ENCODE measurements at regions not wholly inside any gene's neighbourhood (a gene's known extent, or its start where the extent isn't known, plus 50 kb on each side); places are given as distances from the start of the nearest gene placed in this dataset.
"Not testable (repeated sequence)": the region's sequence is repeated elsewhere in the genome, so short reads cannot be mapped to it uniquely, and the experiment has no call there.

- no peak for DNase-seq (ENCODE audit: low read depth)
These were observed 118.1 kb upstream of the FN1 start for GRCh38 chr2:215553946-215554345.

- no peak for DNase-seq (ENCODE audit: low read depth)
These were observed 116.3 kb upstream of the FN1 start for GRCh38 chr2:215552144-215552580.

DNA sequence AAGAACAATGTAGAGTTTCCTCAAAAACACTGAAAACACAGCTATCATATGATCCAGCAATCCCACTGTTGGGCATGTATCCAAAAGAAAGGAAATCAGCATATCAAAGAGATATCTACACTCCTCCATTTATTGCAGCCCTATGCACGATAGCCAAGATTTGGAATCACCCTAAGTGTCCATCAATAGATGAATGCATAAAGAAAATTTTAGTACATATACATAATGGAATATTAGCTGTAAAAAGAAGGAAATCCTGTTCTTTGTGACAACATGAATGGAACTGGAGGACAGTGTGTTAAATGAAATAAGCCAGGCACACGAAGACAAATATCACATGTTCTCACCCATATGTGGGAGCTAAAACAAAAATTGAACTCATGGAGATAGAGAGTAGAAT, 114.5 kb upstream of the FN1 start:
- no peak for DNase-seq (ENCODE audit: low read depth)

DNA sequence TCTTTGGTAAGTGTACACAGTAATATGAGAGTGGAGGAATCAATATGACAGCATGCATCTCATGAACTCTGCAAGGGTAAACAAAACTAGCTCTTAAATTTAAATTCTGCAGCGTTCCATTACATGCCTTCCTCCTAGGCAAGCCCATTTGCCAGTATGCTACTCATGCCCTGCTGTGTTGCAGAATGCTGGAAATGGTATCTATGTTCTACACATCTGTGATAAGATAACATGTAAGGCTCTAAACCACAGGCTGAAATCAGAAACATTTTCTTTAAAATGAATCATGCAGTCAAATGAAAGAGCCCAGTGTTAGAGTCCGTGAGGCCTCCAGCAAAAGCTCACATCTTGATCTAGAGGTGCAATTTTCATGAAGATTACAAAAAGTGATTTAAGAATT, 112.8 kb upstream of the FN1 start:
- DNase-seq (ENCODE audit: low read depth): no peak

GRCh38 chr2:215542690-215543089, 106.8 kb upstream of the FN1 start:
- no peak for DNase-seq (ENCODE audit: low read depth)

GRCh38 chr2:215540658-215541057, 104.8 kb upstream of the FN1 start:
- peak; percentile 83 for DNase-seq (ENCODE audit: low read depth)

- DNase-seq (ENCODE audit: low read depth): peak; percentile 67
These were observed 101.7 kb upstream of the FN1 start for GRCh38 chr2:215537611-215538010.

DNA sequence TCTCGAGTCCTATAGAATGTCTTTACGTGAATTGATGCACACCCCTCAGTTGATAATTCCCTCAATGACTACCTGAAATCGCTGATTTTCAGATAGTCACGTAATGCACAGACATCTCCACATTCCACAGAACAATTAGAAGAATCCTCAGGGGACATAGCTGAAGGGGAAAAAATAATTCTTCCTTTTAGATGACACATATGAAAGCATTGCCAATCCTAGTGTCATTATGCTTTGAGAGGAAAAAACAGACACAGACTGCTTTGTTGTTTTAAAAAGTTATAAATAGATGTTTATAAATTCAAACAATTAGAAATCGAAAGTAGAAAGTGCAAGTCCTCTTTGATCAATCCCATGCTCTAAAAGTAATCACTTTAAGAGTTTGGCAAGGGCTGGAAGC, 100.6 kb upstream of the FN1 start:
- peak; percentile 80 for DNase-seq (ENCODE audit: low read depth)

GRCh38 chr2:215535741-215536140, 99.9 kb upstream of the FN1 start:
- DNase-seq (ENCODE audit: low read depth): peak; percentile 44

GRCh38 chr2:215535125-215535668, 99.3 kb upstream of the FN1 start:
- DNase-seq (ENCODE audit: low read depth): no peak

DNA sequence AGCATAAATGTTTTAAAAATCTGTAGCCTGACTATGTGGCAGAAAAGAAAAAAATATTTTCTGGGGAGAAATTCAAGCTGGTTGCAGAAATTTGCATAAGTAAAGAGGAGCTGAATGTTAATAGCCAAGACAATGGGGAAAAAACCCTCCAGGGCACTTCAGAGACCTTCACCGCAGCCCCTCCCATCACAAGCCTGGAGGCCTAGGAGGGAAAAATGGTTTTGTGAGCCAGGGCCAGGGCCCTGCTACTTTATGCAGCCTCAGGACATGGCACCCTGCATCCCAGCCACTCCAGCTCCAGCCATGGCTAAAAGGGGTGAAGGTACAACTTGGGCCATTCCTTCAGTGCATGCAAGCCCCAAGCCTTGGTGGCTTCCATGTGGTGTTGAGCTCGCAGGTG, 97.8 kb upstream of the FN1 start:
- DNase-seq (ENCODE audit: low read depth): not testable (repeated sequence)

GRCh38 chr2:215532844-215533243, 97.0 kb upstream of the FN1 start:
- no peak for DNase-seq (ENCODE audit: low read depth)

DNA sequence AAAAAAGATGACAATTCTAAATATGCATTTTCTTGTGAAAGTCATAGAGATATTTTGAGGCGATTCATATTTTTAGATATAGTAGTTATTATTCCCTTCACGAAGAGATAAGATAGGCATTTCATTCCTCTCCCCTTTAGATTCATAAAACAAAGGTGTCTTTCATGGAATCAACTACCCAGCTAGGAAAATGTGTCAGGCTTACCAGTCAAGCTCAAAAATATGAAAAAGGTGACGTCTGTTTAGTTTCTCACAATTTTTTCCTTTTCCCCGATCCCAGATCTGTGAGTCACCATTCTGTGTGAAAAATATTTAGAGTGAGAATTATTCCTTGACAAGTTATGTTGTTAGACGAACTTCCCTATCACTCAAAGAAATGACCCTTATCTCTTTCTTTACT, 95.4 kb upstream of the FN1 start:
- peak; percentile 85 for DNase-seq (ENCODE audit: low read depth)

GRCh38 chr2:215530191-215530968, 94.5 kb upstream of the FN1 start:
- peak; percentile 83 for DNase-seq (ENCODE audit: low read depth)

DNA sequence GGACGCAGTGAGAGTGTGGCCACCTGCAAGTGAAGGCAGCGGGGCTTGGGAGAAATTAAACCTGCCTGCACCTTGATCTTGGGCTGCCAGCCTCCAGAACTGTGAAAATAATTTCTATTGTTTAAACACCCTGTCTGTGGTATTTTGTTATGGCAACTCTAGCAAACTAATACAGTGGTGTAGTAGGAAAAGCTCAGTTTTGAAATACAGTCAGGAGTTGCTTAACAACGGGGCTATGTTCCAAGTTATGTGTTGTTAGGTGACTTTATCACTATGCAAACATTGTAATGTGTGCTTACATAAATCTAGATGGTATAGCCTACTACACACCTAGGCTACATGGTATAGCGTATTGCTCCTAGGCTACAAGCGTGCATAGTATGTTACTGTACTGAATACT, 93.4 kb upstream of the FN1 start:
- peak; percentile 62 for DNase-seq (ENCODE audit: low read depth)

GRCh38 chr2:215528555-215528954, 92.7 kb upstream of the FN1 start:
- peak; percentile 98 for DNase-seq (ENCODE audit: low read depth)

GRCh38 chr2:215527736-215528135, 91.9 kb upstream of the FN1 start:
- peak; percentile 90 for DNase-seq (ENCODE audit: low read depth)

- DNase-seq (ENCODE audit: low read depth): no peak
These were observed 90.5 kb upstream of the FN1 start for GRCh38 chr2:215526341-215526740.

DNA sequence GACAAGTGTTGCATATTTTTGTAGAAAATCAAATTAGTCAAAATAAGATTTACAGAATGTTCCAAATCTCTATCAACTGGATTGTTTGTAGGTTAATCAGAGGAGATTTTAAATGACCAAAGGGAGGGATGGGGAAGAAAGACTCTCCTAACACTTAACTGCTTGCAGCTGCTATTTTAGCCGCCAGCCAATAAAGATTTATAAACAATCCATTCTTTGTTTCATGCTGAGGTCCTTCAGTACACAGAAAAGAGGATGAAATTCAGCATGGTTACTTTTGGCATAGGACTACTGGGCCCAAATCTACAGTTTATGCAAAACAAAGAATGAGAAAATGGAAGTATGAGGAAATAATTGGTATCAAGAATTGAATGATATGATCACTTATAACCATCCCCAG, 86.4 kb upstream of the FN1 start:
- DNase-seq (ENCODE audit: low read depth): no peak

DNA sequence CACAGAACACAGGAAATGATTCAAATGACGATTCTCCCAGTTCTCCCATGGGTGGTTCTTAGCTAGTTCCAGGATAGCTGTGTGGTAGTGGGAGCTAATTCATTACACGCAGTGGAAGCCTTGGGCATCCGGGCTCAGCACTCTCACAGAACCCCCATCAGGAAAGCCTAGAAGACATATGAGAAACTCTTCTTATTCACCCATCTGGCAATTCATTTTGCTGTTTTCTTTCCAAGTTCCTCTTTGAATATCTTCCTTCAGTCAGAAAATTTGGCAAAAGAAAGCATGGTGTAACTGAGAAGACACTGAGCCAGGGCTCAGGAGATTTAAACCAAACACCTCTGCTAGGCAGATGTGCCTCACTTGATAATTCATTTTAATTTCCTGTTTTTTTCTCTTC, 85.2 kb upstream of the FN1 start:
- DNase-seq (ENCODE audit: low read depth): no peak

- DNase-seq (ENCODE audit: low read depth): peak; percentile 50
These were observed 81.5 kb upstream of the FN1 start for GRCh38 chr2:215517391-215517790.

GRCh38 chr2:215514516-215514915, 78.6 kb upstream of the FN1 start:
- DNase-seq (ENCODE audit: low read depth): no peak

Data from LHCN-M2 (cell line).